ENCODE measurements at regions not wholly inside any gene's neighbourhood (a gene's known extent, or its start where the extent isn't known, plus 50 kb on each side); places are given as distances from the start of the nearest gene placed in this dataset.
"Not testable (repeated sequence)": the region's sequence is repeated elsewhere in the genome, so short reads cannot be mapped to it uniquely, and the experiment has no call there.

DNA sequence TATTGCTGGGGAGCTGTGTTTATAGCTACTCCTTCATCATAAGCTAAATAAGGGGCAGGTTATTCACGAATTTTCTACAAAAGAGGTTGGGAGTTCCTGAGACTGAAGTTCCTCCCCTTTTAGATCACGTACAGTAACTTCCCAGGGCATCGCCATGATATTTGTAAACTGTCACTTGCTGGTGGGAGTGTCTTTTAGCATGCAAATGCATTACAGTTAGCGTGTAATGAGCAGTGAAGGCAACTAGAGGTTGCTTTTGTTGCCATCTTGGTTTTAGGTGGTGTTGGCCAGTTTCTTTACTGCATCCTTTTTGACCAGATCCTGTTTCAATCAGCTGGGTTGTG is 64.4 kb downstream of the IL12A start:
- Mint-ChIP-seq H3K27ac (ENCODE audit: unreplicated experiment) (no peak overlapping the region), H3K27me3 (ENCODE audit: low read depth) (no peaks in the 10 kb centered on the region), H3K4me1 (no peaks in the 10 kb centered on the region), H3K9me3 (no peaks in the 10 kb centered on the region), H3K36me3 (ENCODE audit: low read depth) (no peaks in the 10 kb centered on the region), H3K4me3 (no peak overlapping the region)
- DNase-seq (ENCODE audit: low read depth, low spot score), result no peak
- TF ChIP-seq, protein P1, sequence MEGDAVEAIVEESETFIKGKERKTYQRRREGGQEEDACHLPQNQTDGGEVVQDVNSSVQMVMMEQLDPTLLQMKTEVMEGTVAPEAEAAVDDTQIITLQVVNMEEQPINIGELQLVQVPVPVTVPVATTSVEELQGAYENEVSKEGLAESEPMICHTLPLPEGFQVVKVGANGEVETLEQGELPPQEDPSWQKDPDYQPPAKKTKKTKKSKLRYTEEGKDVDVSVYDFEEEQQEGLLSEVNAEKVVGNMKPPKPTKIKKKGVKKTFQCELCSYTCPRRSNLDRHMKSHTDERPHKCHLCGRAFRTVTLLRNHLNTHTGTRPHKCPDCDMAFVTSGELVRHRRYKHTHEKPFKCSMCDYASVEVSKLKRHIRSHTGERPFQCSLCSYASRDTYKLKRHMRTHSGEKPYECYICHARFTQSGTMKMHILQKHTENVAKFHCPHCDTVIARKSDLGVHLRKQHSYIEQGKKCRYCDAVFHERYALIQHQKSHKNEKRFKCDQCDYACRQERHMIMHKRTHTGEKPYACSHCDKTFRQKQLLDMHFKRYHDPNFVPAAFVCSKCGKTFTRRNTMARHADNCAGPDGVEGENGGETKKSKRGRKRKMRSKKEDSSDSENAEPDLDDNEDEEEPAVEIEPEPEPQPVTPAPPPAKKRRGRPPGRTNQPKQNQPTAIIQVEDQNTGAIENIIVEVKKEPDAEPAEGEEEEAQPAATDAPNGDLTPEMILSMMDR (conservative IDR thresholded peaks at IDR 0.05), result no peak

DNA sequence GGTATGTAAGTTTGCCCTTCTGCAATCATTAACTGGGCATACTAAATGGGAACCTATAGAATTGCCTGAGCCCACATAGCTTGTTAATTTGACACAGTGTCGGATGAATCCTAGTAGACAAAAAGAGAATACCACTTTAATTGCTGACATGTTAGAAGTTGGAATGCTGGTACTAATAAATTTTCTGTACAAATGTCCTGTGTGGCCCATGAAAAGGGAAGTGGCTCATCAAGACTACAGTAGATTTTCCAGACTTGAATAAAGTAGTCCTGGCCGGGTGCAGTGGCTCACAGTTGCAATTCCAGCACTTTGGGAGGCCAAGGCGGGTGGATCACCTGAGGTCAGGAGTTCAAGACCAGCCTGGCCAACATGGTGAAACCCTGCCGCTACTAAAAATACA is 66.2 kb downstream of the IL12A start:
- DNase-seq (ENCODE audit: low read depth, low spot score); H3K27me3 Mint-ChIP-seq (ENCODE audit: low read depth); H3K4me1 Mint-ChIP-seq; H3K36me3 Mint-ChIP-seq (ENCODE audit: low read depth); H3K4me3 Mint-ChIP-seq; H3K9me3 Mint-ChIP-seq; H3K27ac Mint-ChIP-seq (ENCODE audit: unreplicated experiment): not testable (repeated sequence)

DNA sequence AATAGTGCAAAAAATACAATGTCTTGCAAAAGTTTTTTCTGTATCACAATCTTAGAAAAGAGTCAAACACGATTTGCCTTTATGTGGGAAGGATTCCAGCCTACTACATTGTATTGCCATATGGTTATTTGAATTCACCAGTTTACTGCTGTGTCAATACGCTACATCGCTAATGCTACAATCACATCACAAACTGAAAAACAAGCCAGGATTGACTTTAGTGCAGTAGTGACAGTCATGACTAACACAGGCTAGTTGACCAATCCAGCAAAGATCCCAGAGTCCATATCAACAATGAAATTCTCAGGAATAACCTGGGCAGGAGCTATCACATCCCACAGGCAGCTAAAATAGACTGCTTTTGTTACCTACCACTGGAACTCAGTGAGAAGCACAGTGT is 67.0 kb downstream of the IL12A start:
- H3K27ac Mint-ChIP-seq (ENCODE audit: unreplicated experiment), result no peak overlapping the region
- no peaks in the 10 kb centered on the region for H3K27me3 Mint-ChIP-seq (ENCODE audit: low read depth)
- no peak for DNase-seq (ENCODE audit: low read depth, low spot score)
- H3K9me3 Mint-ChIP-seq, result no peaks in the 10 kb centered on the region
- H3K4me1 Mint-ChIP-seq, result no peaks in the 10 kb centered on the region
- TF ChIP-seq, protein P1 (conservative IDR thresholded peaks at IDR 0.05), result no peak
- no peak overlapping the region for H3K4me3 Mint-ChIP-seq
- H3K36me3 Mint-ChIP-seq (ENCODE audit: low read depth), result no peaks in the 10 kb centered on the region

DNA sequence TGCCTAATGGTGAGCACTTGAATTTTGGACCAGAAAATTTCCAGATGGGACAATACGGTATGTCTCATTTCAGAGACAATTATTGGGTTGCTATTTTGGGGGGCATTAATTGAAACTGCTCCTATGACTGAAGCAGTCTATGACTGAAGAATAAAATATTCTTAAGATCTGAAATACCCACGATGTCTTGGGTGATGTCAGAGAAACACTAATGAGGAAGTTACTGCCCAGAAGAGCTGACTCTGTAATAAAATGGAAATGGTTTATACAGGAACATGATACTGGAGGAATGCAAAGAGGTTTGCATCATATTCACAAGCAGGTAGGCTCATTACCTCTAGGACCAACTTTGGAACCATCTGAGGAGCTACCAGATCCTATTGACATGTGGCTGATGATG is 68.7 kb downstream of the IL12A start:
- Mint-ChIP-seq H3K4me3 (no peak overlapping the region), H3K27me3 (ENCODE audit: low read depth) (no peaks in the 10 kb centered on the region), H3K27ac (ENCODE audit: unreplicated experiment) (no peak overlapping the region), H3K4me1 (no peaks in the 10 kb centered on the region), H3K9me3 (peaks cover 5% of the 10 kb centered on the region), H3K36me3 (ENCODE audit: low read depth) (no peaks in the 10 kb centered on the region)
- TF ChIP-seq, protein P1 (conservative IDR thresholded peaks at IDR 0.05), result no peak
- no peak for DNase-seq (ENCODE audit: low read depth, low spot score)

DNA sequence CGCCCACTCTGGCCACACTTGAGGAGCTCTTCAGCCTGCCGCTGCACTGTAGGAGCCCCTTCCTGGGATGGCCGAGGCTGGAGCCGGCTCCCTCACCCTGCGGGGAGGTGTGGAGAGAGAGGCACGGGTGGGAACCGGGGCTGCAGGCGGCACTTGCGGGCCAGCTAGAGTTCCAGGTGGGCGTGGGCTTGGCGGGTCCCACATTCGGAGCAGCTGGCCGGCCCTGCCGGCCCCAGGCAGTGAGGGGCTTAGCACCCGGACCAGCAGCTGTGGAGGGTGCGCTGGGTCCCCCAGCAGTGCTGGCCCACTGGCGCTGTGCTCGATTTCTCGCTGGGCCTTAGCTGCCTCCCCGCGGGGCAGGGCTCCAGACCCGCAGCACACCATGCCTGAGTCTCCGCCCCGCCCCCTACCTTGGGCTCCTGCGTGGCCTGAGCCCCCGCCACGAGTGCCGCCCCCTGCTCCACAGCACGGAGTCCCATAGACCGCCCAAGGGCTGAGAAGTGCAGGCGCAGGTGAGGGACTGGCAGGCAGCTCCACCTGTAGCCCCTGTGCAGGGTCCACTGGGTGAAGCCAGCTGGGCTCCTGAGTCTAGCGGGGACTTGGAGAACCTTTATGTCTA is 71.9 kb downstream of the IL12A start:
- no peaks in the 10 kb centered on the region for H3K4me1 Mint-ChIP-seq
- no peak overlapping the region for H3K27ac Mint-ChIP-seq (ENCODE audit: unreplicated experiment)
- no peaks in the 10 kb centered on the region for H3K27me3 Mint-ChIP-seq (ENCODE audit: low read depth)

DNA sequence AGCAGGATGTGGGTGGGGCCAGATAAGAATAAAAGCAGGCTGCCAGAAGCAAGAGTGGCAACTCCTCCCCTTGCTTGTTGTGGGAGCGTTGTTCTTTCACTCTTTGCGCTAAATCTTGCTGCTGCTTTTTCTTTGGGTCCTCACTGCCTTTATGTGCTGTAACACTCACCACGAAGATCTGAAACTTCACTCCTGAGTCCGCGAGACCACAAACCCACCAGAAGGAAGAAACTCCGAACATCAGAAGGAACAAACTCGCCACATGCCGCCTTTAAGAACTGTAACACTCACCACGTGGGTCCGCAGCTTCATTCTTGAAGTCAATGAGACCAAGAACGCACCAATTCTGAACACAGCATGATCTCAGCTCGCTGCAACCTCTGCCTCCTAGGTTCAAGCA is 72.9 kb downstream of the IL12A start:
- no peak for DNase-seq (ENCODE audit: low read depth, low spot score)
- no peaks in the 10 kb centered on the region for H3K4me1 Mint-ChIP-seq
- no peaks in the 10 kb centered on the region for H3K27me3 Mint-ChIP-seq (ENCODE audit: low read depth)
- peaks cover 5% of the 10 kb centered on the region for H3K9me3 Mint-ChIP-seq
- H3K27ac Mint-ChIP-seq (ENCODE audit: unreplicated experiment), result no peak overlapping the region
- H3K36me3 Mint-ChIP-seq (ENCODE audit: low read depth), result no peaks in the 10 kb centered on the region
- TF ChIP-seq, protein P1 (conservative IDR thresholded peaks at IDR 0.05), result no peak
- H3K4me3 Mint-ChIP-seq, result no peak overlapping the region

More for the DNA sequence above, 71.9 kb downstream of the IL12A start:
- Mint-ChIP-seq H3K36me3 (ENCODE audit: low read depth) (no peaks in the 10 kb centered on the region), H3K4me3 (no peak overlapping the region), H3K9me3 (peaks cover 5% of the 10 kb centered on the region)
- DNase-seq (ENCODE audit: low read depth, low spot score), result no peak
- TF ChIP-seq, protein P1 (conservative IDR thresholded peaks at IDR 0.05), result no peak

Data from neural crest cell (in vitro differentiated cells).